GM12874 (cell line): ENCODE measurements at regions not wholly inside any gene's neighbourhood (a gene's known extent, or its start where the extent isn't known, plus 50 kb on each side); places are given as distances from the start of the nearest gene placed in this dataset.

Experiments used
- TF ChIP-seq, protein P1 (sequence below): IDR thresholded peaks from 2 replicates; pipeline ENCODE4 v1.5.1; 2011; ENCODE audit warnings: low read depth, mild to moderate bottlenecking, control low read depth, low read length, moderate library complexity; ENCODE audit not compliant: insufficient read depth

DNA sequence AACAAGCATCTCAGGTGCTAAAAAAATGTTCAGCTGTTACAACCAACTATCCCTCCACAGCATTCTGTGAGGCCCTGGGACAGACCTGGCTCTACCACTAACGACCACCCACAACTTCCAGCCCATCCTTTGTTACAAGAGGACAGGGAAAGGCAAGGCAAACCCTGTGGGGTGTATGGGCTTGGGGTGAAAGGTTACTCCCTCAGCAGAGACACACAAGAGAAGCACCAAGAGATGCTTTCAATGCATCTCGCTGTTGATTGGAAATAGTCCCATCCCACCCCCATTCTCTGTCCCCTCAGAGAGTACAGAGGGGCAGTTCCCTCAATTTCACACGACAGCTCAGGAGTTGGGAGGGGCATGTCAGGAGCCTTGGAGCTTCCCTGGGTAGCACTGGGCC is 234.1 kb downstream of the CAAP1 start:
- TF ChIP-seq, protein P1, sequence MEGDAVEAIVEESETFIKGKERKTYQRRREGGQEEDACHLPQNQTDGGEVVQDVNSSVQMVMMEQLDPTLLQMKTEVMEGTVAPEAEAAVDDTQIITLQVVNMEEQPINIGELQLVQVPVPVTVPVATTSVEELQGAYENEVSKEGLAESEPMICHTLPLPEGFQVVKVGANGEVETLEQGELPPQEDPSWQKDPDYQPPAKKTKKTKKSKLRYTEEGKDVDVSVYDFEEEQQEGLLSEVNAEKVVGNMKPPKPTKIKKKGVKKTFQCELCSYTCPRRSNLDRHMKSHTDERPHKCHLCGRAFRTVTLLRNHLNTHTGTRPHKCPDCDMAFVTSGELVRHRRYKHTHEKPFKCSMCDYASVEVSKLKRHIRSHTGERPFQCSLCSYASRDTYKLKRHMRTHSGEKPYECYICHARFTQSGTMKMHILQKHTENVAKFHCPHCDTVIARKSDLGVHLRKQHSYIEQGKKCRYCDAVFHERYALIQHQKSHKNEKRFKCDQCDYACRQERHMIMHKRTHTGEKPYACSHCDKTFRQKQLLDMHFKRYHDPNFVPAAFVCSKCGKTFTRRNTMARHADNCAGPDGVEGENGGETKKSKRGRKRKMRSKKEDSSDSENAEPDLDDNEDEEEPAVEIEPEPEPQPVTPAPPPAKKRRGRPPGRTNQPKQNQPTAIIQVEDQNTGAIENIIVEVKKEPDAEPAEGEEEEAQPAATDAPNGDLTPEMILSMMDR, result no peak

DNA sequence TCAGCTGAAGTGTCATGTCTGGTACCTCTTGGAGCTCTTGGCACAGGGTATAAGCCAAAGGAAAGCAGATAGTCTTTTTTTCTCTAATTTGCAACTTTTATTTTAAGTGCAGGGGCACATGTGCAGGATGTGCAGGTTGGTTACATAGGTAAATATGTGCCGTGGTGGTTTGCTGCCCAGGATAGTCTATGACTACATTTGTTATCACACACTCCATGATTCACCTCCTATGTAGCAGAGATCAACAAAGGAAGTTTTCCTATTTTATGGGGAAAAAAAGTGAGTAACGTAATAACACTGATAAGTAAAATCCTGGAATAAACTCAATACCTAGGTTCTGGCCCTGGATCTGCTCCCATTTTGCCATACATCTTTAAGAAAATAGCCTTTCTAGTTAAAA is 234.6 kb downstream of the CAAP1 start:
- TF ChIP-seq, protein P1, result no peak

DNA sequence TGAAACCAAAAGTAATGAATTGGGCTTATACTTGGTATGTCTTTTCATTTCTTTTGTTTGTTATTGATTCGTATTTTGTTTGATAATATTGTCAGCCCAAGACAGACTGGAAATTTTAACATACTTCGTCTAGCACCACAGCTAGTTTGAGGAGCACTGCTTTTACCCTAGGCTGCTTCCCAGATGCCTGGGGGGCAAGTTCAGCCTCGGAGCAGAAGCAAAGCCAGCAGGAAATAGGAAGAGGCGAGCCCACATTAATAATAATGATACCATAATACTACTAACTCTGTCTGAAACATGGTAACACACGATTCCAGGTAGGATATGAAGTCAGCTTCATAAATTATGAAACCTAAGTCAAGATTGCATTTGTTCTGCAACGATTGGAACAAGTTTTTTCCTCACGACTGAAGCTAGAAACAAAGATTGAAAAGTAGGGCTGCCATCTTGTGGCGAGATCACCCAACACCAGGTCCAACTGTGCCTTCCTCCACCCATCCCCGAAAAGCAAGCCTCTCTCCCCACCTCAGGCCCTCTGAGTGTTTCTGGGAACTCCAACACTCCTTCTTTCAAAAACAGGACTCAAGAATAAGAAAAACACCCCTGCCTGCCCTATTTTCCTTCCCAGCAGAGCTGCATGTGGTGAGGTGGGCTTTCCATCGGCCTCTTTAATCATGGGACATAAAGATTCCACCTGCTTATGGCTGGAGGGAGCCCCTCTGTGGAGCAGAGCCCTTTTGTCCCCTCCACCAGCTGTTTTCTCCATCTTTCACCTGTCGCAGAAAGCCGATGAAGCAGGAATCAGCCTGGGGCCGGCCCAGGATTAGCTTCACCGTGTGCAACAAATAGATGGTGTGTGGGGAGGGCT is 236.4 kb downstream of the CAAP1 start:
- TF ChIP-seq, protein P1, result peak; percentile 40

DNA sequence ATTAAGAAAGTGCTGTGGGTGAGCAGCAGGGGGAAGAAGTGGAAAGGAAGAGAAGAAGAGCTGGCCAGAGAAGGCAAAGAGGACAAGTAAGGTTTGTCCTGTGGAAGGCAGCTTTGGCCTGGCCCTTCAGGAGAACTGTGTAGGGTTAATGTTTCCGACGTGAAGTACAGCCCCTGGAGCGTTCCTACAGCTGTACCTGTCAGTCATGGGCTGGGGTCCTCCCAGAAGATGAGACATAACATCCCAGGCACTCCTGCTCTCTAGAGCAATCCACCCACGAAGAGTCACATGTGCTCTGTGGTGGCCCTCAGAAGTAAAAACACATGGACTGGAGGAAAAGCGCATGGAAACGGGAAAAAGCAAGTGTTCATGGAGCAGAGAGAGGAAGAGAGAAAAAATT is 237.4 kb downstream of the CAAP1 start:
- TF ChIP-seq, protein P1, result no peak

DNA sequence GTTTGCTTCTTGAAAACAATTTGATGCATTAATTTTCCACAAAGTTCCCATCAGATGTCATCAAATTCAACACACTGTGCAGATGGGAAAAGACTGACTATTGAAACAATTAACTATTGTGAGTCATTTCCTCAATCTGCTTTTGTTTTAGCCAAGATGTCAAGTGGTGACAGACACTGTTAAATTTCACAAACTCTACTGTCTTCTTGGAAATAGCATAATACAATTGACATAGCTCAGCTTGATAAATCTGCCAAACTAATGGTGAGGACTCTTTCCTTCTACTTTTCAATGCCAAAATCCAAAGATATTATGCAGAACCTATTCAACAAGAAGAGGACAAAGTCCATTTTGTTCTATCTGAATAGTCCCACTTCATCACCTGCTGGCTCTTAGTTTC is 242.3 kb downstream of the CAAP1 start:
- TF ChIP-seq, protein P1, result no peak

DNA sequence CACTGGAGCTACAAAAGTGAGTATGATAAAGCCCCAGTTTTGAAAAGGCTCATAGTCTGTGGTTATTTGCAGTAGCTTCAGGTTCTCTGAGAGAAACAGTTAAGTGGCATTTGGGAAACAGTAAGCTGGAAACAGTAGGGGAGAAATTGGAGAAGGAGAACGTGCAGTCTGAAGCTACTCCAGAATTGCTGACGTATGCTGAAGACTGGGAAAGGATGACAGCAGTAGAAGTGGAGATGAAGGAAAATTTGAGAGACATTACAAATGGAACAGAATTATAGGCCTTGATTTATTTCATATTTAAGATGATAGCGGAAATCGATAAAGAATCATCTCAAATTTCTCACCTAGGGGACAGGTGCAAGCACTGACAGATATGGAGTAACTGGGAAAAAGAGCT is 248.8 kb downstream of the CAAP1 start:
- TF ChIP-seq, protein P1, result no peak

DNA sequence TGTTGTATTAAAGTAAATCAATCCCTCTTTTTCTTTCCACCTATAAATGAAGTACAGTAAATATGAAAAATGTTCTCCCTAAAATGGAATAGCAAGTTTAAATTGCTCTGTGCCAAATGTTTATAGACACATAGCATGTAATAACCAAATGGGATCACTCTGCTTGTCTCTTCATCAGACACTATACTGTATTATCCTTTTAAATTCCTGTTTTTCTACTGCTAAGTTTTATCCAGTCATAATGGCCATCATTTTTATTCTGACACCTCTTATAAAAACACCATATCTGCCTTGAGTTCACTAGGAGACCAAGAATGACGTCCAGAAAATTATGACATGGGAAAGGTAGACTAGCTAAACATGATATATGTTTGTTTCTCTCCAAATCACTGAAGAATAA is 252.8 kb downstream of the CAAP1 start:
- TF ChIP-seq, protein P1, result no peak
